Thyroid gland (tissue), 4 donors: ENCODE measurements at regions not wholly inside any gene's neighbourhood (a gene's known extent, or its start where the extent isn't known, plus 50 kb on each side); places are given as distances from the start of the nearest gene placed in this dataset.

ENCODE experiments used
- CTCF ChIP-seq, 6 experiments: fragments of 200-600 bp in 3 of 6; fragments of 450-650 bp in 3 of 6; sonication (generic) in 3 of 6; IDR thresholded peaks; one replicate each; pipeline ENCODE4 v1.5.1; 2016 to 2019; ENCODE audit warnings: antibody characterized with exemption in 6 of 6, mild to moderate bottlenecking in 2 of 6, inconsistent platforms in 1 of 6, moderate library complexity in 1 of 6
- POLR2A ChIP-seq, 2 donors: fragments of 450-650 bp; IDR thresholded peaks; one replicate each; pipeline ENCODE4 v1.6.1; 2017; ENCODE audit warnings: antibody characterized with exemption in 2 of 2, mild to moderate bottlenecking in 2 of 2, moderate library complexity in 1 of 2

- no peak for TF ChIP-seq CTCF (IDR thresholded peaks at IDR 0.05)
- no peak for TF ChIP-seq POLR2A (IDR thresholded peaks at IDR 0.05)
Observed at GRCh38 chr12:74429535-74429934, 108.1 kb upstream of the ATXN7L3B start.
